Activated T-cell treated with anti-CD3 and anti-CD28 coated beads, Interleukin-2, amount 50 U/mL, for 4 hours (primary cell): ENCODE measurements at regions not wholly inside any gene's neighbourhood (a gene's known extent, or its start where the extent isn't known, plus 50 kb on each side); places are given as distances from the start of the nearest gene placed in this dataset.

Experiments
- ATAC-seq, 2 donors: fragments of 200-7000 bp; cut with Tn5 transposase; one replicate each; pipeline ENCODE4 v1.10.0; 2021
- DNase-seq: peaks from one replicate; pipeline ENCODE4 v3.0.0-alpha.2; 2020
- H3K27me3 Mint-ChIP-seq: one replicate; pipeline ENCODE4 v1.8.0; 2021; ENCODE audit warnings: low read depth, mixed read lengths
- H3K36me3 Mint-ChIP-seq: one replicate; pipeline ENCODE4 v1.8.0; 2022; ENCODE audit warnings: mixed read lengths; ENCODE audit not compliant: insufficient read depth
- H3K4me1 Mint-ChIP-seq: one replicate; pipeline ENCODE4 v1.8.0; 2021; ENCODE audit warnings: low read depth, mixed read lengths
- H3K4me3 Mint-ChIP-seq: one replicate; pipeline ENCODE4 v1.8.0; 2021; ENCODE audit warnings: mild to moderate bottlenecking, moderate library complexity, mixed read lengths
- H3K9me3 Mint-ChIP-seq: one replicate; pipeline ENCODE4 v1.8.0; 2021; ENCODE audit warnings: mixed read lengths

DNA sequence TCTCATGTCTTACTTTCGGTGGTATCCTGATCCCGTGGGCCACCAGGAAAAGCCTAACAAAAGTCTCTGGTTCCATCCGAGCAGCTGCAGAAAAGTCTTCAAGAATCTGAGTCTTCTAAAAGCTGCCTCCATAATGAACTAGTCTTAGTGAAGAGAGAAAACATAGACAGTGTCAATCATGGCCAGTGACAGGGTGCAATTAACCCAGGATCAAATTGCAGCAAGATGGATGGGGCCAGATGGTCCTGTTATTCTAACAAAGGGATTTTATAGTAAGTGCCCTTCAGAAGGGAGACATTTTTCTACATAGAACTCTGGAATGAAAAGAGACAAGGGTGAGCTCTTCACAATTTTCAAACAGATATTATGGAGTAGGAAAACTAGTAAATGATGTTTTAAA lies 281.6 kb upstream of the ZFP64 start:
- Mint-ChIP-seq H3K27me3 (peaks cover 2% of the 10 kb centered on the region), H3K36me3 (no peaks in the 10 kb centered on the region), H3K4me3 (no peak overlapping the region), H3K9me3 (no peaks in the 10 kb centered on the region), H3K4me1 (no peaks in the 10 kb centered on the region)
- DNase-seq: no peak
- ATAC-seq: no peak

DNA sequence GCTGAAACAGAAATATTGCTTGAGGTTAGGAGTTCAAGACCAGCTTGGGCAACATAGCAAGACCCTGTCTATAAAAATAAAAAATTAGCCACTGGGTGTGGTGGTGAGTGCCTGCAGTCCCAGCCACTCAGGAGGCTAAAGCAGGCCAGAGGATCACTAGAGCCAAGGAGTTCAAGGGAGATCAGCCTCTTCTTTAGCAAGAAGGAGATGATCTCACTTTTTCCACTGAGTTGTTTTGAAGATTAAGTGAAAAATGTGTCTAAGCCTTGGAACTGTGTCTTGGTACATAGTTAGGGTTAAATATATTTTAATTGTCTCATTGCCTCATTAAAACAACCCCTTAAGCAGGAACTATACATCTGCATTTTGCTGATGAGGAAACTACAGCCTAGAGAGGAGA lies 279.0 kb upstream of the ZFP64 start:
- ATAC-seq (no peak), DNase-seq (no peak)
- Mint-ChIP-seq H3K4me3 (no peak overlapping the region), H3K4me1 (no peaks in the 10 kb centered on the region), H3K27me3 (peaks cover 2% of the 10 kb centered on the region), H3K9me3 (no peaks in the 10 kb centered on the region), H3K36me3 (no peaks in the 10 kb centered on the region)

DNA sequence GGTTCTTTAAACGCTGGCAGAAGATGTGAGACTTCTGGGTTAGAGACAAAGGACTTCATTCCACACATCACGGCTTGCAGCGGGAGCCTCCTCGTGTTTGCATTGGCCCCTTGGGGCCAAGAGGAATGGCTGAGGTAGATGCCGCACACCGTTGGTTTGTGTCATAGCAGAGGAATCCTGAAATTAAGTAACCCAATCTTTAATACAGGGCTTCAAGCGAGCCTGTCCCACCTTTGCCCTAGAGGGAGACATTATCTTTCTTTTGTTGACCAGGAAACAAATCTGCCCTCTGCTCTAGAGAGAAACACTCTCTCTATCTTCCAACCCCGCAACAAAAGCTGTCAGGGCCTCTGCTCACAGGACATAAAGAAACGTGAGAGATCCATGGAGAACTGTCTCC lies 277.5 kb upstream of the ZFP64 start:
- Mint-ChIP-seq H3K9me3 (no peaks in the 10 kb centered on the region), H3K4me3 (no peak overlapping the region), H3K27me3 (peaks cover 2% of the 10 kb centered on the region), H3K36me3 (no peaks in the 10 kb centered on the region), H3K4me1 (no peaks in the 10 kb centered on the region)
- DNase-seq (no peak), ATAC-seq (no peak)

DNA sequence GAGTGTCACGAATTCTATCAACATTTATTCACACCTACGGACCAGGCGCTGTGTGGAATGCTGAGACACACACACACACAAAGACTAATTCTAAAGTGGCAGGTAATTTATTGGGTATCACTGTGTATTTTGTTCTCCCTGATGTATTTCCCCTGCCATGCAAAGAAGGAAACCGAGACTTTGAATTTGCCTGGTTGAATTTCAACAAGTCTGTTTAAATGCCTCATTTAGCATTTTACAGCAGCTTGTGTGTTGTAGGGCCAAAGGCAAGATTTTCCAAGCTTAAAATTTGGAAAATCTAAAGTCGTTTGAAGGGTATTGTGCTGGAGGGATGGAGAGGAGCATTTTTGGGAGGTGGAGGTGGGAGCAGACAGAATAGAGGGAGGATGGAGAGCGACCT lies 274.4 kb upstream of the ZFP64 start:
- Mint-ChIP-seq H3K36me3 (no peaks in the 10 kb centered on the region), H3K4me3 (no peak overlapping the region), H3K4me1 (no peaks in the 10 kb centered on the region), H3K9me3 (no peaks in the 10 kb centered on the region), H3K27me3 (peaks cover 2% of the 10 kb centered on the region)
- ATAC-seq (no peak), DNase-seq (no peak)

DNA sequence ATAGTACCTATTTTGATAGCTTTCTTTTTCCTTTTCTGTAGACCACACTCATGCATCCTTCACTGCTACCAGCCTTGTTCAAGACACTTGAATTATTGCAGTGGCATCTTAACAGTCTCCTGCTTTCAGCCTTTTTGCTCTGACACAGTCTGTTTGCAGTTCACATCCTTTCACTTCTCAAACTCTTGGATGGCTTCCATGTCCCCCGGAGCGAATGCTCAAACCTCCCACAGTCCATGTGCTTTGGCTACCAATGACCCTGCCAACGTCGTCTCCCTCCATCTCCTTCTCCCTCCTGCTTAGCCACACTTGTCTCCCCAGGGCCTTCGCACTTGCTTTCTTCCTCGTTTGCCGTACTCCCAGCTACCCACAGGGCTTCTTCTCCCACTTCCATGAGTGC lies 270.0 kb upstream of the ZFP64 start:
- peaks cover 2% of the 10 kb centered on the region for H3K27me3 Mint-ChIP-seq
- no peaks in the 10 kb centered on the region for H3K36me3 Mint-ChIP-seq
- ATAC-seq (no peak), DNase-seq (no peak)
- H3K4me1 Mint-ChIP-seq: peaks cover 3% of the 10 kb centered on the region
- H3K4me3 Mint-ChIP-seq: no peak overlapping the region
- H3K9me3 Mint-ChIP-seq: no peaks in the 10 kb centered on the region

DNA sequence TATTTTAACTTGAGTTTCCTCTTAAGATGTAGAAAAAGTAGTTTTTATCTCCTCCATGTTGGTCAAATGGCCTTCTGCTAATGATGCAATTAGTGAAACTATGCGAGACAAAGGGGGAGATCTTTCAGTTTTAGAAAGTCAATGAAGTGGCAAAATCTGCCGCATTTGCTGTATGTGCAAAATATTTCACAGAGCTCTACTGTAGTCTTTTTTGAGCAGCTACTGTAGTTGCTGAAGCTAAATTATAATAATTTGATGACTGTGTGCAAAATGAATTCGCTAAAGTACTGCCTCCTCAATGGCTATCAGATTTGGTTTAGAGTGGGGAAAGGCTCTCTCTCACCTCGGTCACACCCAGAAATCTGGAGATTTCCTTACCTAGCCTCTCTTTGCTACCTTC lies 267.6 kb upstream of the ZFP64 start:
- Mint-ChIP-seq H3K27me3 (peaks cover 2% of the 10 kb centered on the region), H3K36me3 (no peaks in the 10 kb centered on the region), H3K4me3 (no peak overlapping the region), H3K4me1 (peaks cover 3% of the 10 kb centered on the region), H3K9me3 (no peaks in the 10 kb centered on the region)
- ATAC-seq (no peak), DNase-seq (no peak)

DNA sequence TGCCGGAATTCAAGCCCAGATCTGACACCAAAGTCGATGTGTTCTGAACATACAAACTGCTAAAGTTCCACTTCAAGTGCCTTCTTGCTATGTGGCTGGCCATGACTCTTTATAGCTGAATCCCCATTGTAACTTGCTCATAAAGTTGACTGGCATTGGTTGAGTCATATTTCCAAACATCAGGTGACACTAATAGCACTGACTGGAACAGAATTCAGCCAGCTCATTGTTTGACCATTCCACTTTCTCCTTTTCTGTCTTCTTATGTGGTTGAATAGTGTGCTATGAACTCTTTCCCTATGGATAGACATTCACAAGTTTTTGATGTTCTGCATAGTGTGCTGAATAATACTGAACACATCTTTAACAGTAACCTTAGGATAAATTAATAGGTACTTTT lies 266.2 kb upstream of the ZFP64 start:
- DNase-seq (no peak), ATAC-seq (no peak)
- Mint-ChIP-seq H3K4me3 (no peak overlapping the region), H3K27me3 (peaks cover 2% of the 10 kb centered on the region), H3K36me3 (no peaks in the 10 kb centered on the region), H3K9me3 (no peaks in the 10 kb centered on the region), H3K4me1 (peaks cover 3% of the 10 kb centered on the region)

DNA sequence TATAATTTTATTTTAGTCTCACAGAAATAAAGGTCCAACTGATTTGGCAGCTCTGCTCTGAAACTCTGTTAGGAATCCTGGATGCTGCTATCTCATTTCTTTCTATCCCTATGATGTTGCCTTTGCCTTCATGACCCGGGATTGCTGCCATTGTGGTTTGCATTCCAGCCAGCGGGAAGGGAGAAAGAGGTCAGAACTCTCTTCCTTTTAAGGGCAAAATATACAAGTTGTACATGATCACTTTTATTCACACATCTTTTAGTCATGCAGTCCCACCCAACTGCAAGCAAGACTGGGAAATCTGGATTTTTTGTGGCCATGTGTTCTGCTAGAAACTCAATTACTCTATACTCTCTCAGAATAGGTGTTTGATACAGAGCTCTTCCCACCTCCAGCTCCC lies 263.1 kb upstream of the ZFP64 start:
- H3K27me3 Mint-ChIP-seq: no peaks in the 10 kb centered on the region
- peaks cover 3% of the 10 kb centered on the region for H3K4me1 Mint-ChIP-seq
- ATAC-seq (no peak), DNase-seq (no peak)
- H3K36me3 Mint-ChIP-seq: no peaks in the 10 kb centered on the region
- H3K9me3 Mint-ChIP-seq: no peaks in the 10 kb centered on the region
- no peak overlapping the region for H3K4me3 Mint-ChIP-seq

DNA sequence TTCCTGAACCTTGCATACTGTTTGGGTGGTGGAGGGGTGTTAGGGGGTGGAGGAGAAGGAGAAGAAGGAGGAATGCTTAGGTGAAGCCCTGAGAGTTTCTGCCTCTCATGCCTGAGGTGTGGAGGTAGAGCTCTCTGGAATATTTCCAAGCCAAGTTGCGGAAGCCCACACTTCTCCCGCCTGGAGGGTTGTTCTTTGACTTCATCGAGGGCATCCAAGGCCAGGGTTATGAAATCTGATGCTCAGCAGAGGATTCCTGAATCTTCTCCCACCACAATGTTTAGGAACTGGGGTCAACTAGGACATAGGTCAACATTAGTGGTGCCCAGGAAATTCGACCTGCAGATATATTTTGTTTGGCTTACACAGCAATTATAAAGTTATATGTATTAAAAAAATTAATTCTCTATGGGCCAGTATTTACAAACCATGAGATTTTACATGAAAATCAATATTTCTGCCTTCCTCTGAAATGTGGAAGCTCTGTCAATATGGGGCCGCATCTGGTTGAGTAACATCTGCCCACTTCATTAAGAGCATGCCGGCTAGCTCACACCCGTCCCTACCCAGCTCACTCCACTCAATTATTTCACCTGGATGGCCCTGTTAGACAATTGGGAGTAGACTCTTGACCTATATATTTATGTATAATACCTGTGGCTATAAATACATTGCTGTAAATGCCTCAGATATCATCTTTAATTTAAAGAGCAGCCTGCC lies 257.1 kb upstream of the ZFP64 start:
- no peaks in the 10 kb centered on the region for H3K9me3 Mint-ChIP-seq
- no peak for ATAC-seq

DNA sequence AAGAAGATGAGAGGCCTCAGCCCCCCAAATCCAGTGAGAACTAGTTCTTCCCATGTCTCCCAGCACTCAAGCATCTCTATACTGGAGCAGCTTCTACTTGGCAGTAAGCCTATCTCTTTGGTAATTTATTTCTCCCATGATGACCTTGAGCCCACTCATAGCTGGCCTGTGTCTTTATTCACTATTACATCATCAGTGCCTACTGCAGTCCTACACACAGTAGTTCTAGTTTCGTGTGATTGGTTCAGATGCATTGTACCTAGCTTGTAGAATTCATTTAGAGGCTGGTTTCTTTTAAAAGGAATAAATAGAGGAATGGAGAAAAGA lies 255.6 kb upstream of the ZFP64 start:
- no peaks in the 10 kb centered on the region for H3K36me3 Mint-ChIP-seq
- no peak overlapping the region for H3K4me3 Mint-ChIP-seq
- H3K4me1 Mint-ChIP-seq: no peaks in the 10 kb centered on the region
- no peaks in the 10 kb centered on the region for H3K9me3 Mint-ChIP-seq
- no peak for DNase-seq
- no peak for ATAC-seq
- no peaks in the 10 kb centered on the region for H3K27me3 Mint-ChIP-seq

More for the DNA sequence above, 257.1 kb upstream of the ZFP64 start:
- DNase-seq: no peak
- Mint-ChIP-seq H3K27me3 (no peaks in the 10 kb centered on the region), H3K4me3 (no peak overlapping the region), H3K4me1 (no peaks in the 10 kb centered on the region), H3K36me3 (no peaks in the 10 kb centered on the region)

DNA sequence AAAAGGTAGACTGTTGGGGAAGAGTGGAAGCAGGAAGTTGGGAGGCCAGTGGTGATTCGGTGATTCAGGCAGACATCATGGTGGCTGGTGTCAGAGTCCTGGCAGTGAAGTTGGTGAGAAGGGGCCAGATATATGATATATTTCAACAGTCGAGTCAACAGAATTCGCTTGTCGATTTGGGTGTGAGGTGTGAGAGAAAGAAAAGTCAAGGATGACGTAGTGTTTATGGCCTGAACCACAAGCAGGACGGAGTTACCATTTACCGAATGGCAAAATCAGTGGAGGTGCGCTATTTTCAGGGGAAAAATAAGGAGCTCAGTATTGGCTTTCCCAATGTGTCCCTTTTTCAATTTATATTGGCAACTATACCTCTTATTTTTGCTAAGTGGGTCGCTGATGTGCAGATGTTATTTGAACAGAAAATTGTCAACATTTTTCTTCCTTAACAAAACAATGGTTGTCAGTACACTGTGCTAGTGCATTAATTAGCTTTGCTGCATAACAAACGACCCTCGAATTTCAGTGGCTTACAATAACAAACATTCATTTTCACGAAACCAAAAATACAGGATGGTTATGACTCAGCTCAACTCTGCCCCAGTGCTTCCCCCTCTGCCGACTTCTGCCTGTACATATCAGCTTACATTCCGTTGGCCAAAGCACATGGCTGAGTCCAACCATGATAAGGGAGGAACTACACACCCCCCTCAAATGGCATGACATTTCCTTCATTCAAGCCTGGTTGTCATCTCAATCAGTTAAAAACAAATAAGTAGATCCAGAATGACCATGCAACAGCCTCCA lies 255.0 kb upstream of the ZFP64 start:
- Mint-ChIP-seq H3K9me3 (no peaks in the 10 kb centered on the region), H3K4me3 (no peak overlapping the region), H3K4me1 (no peaks in the 10 kb centered on the region), H3K27me3 (no peaks in the 10 kb centered on the region), H3K36me3 (no peaks in the 10 kb centered on the region)
- DNase-seq (no peak), ATAC-seq (no peak)

DNA sequence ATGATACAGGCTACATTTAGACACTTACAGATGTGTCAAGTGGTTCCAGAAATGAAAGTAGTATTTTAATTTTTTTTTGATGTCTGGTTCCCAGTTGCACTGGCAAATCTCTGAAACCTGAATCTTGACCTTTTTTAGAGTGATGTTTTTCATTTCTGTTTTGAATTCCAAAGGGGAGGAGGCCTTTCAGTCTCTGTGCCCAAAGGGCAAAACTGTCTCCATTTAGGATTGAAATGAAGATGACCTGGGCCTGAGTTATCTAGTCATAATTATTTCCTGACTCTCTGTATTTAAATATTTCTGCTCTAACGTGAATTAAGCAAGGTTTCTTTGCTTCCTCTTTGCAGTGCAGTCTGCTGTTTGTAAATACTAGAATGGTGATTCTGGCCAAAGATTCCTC lies 252.9 kb upstream of the ZFP64 start:
- H3K4me1 Mint-ChIP-seq: no peaks in the 10 kb centered on the region
- no peak for DNase-seq
- H3K27me3 Mint-ChIP-seq: peaks cover 1% of the 10 kb centered on the region
- H3K36me3 Mint-ChIP-seq: no peaks in the 10 kb centered on the region
- H3K9me3 Mint-ChIP-seq: no peaks in the 10 kb centered on the region
- no peak overlapping the region for H3K4me3 Mint-ChIP-seq
- ATAC-seq: no peak

DNA sequence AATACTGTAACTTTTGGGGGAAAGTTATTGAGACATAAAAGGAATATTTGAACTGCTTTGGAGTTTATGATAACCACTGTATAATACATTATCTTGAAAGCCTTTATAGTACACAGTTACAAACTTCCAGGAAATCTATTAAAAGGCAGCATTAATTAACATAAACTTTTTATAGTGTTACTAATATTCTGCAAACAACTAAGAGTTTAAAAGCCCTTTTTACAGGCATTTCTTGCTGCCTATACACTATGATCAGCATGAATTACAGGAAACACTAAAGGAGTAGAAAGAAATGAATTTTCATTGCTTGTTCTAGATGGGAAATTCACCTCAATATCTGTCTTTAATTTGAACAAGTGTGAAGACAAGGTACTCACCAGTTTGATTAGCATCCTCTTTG lies 252.3 kb upstream of the ZFP64 start:
- Mint-ChIP-seq H3K4me3 (no peak overlapping the region), H3K27me3 (peaks cover 1% of the 10 kb centered on the region), H3K36me3 (no peaks in the 10 kb centered on the region), H3K9me3 (no peaks in the 10 kb centered on the region), H3K4me1 (no peaks in the 10 kb centered on the region)
- DNase-seq (no peak), ATAC-seq (no peak)

DNA sequence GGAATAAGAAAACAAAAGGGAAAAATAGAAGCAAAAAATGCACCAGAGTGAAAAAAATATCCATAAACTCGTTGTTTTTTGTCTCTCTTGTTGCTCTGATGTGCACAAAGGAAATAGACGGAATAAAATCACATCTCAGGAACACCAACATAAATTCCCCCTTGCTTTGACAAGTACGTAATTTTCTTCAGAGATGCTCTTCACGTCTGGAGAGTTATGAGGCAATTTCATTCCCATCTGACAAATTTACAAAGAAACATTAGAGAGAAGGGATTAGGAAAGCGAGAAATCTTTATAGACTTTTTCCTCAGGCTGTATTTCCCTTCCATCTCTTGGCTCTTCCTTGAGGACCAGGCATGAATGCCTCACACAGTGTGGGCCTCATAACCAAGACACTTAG lies 250.1 kb upstream of the ZFP64 start:
- ATAC-seq: no peak
- Mint-ChIP-seq H3K36me3 (no peaks in the 10 kb centered on the region), H3K9me3 (no peaks in the 10 kb centered on the region), H3K4me1 (no peaks in the 10 kb centered on the region), H3K27me3 (peaks cover 1% of the 10 kb centered on the region), H3K4me3 (no peak overlapping the region)
- no peak for DNase-seq

DNA sequence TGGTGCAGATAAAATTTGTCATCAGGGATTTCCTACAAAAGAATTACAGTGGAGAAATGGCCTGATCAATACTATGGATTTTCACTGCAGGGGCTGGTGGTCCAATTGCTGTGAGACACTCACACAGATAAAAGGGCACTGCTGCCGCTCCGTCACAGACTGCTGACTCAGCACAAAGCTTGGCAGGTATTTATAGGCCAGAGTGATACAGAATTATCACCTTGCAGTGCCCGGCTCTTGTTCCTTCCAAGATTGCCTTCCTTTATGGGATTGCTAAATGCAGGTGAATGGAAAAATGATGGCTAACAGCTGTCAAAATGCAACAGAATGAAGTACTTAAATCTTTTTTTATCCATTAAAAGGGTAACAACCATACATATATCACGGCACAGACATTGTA lies 247.8 kb upstream of the ZFP64 start:
- H3K36me3 Mint-ChIP-seq: no peaks in the 10 kb centered on the region
- no peak overlapping the region for H3K4me3 Mint-ChIP-seq
- ATAC-seq: no peak
- no peaks in the 10 kb centered on the region for H3K9me3 Mint-ChIP-seq
- no peaks in the 10 kb centered on the region for H3K4me1 Mint-ChIP-seq
- peaks cover 1% of the 10 kb centered on the region for H3K27me3 Mint-ChIP-seq
- no peak for DNase-seq
